Activated CD4-positive, alpha-beta T cell treated with anti-CD3 and anti-CD28 coated beads for 48 hours (primary cell): ENCODE measurements at regions not wholly inside any gene's neighbourhood (a gene's known extent, or its start where the extent isn't known, plus 50 kb on each side); places are given as distances from the start of the nearest gene placed in this dataset.

Experiments
- DNase-seq: peaks from one replicate; pipeline ENCODE4 v3.0.0-alpha.2; 2020

GRCh38 chr19:30154410-30154809 is 212.4 kb downstream of the URI1 start:
- DNase-seq, result no peak

GRCh38 chr19:30155381-30156200 is 213.6 kb downstream of the URI1 start:
- DNase-seq, result no peak

- no peak for DNase-seq
Measured at GRCh38 chr19:30156646-30157045, 214.6 kb downstream of the URI1 start.

GRCh38 chr19:30158067-30158892 is 213.9 kb upstream of the ZNF536 start:
- no peak for DNase-seq

- DNase-seq, result no peak
Measured at GRCh38 chr19:30158893-30159245, 213.3 kb upstream of the ZNF536 start.

GRCh38 chr19:30159636-30160035 is 212.5 kb upstream of the ZNF536 start:
- DNase-seq, result no peak

GRCh38 chr19:30160426-30160825 is 211.8 kb upstream of the ZNF536 start:
- no peak for DNase-seq

- no peak for DNase-seq
Measured at GRCh38 chr19:30161021-30161655, 211.0 kb upstream of the ZNF536 start.

- no peak for DNase-seq
Measured at GRCh38 chr19:30161770-30162169, 210.4 kb upstream of the ZNF536 start.

GRCh38 chr19:30162718-30163117 is 209.5 kb upstream of the ZNF536 start:
- DNase-seq, result no peak

- no peak for DNase-seq
Measured at GRCh38 chr19:30163663-30164062, 208.5 kb upstream of the ZNF536 start.

- no peak for DNase-seq
Measured at GRCh38 chr19:30165228-30165813, 206.9 kb upstream of the ZNF536 start.

- DNase-seq, result no peak
Measured at GRCh38 chr19:30167206-30167868, 204.8 kb upstream of the ZNF536 start.

GRCh38 chr19:30167976-30168635 is 204.1 kb upstream of the ZNF536 start:
- DNase-seq, result no peak

GRCh38 chr19:30168760-30169159 is 203.4 kb upstream of the ZNF536 start:
- no peak for DNase-seq

- no peak for DNase-seq
Measured at GRCh38 chr19:30169196-30169900, 202.8 kb upstream of the ZNF536 start.

GRCh38 chr19:30170081-30170480 is 202.1 kb upstream of the ZNF536 start:
- DNase-seq, result no peak

- no peak for DNase-seq
Measured at GRCh38 chr19:30170495-30171137, 201.6 kb upstream of the ZNF536 start.

- no peak for DNase-seq
Measured at GRCh38 chr19:30171138-30171635, 201.0 kb upstream of the ZNF536 start.

- DNase-seq, result no peak
Measured at GRCh38 chr19:30171795-30172612, 200.2 kb upstream of the ZNF536 start.
